Mesenchymal stem cell (in vitro differentiated cells and primary cell): ENCODE measurements at regions not wholly inside any gene's neighbourhood (a gene's known extent, or its start where the extent isn't known, plus 50 kb on each side); places are given as distances from the start of the nearest gene placed in this dataset.

Experiments used
- DNase-seq: peaks from one replicate; pipeline ENCODE4 v3.0.0-alpha.2; 2013
- H2AFZ ChIP-seq: one replicate; pipeline ENCODE4 v1.6.1; 2013; ENCODE audit warnings: low read depth, mild to moderate bottlenecking, control low read depth, inconsistent platforms, low read length, moderate library complexity
- H2AK5ac ChIP-seq: 2 replicates; pipeline ENCODE4 v1.6.1; 2013; ENCODE audit warnings: low read length, moderate library complexity, mild to moderate bottlenecking, inconsistent platforms; ENCODE audit not compliant: severe bottlenecking
- H2BK120ac ChIP-seq: one replicate; pipeline ENCODE4 v1.6.1; 2013; ENCODE audit warnings: low read depth, mild to moderate bottlenecking, inconsistent platforms, low read length, moderate library complexity
- H2BK12ac ChIP-seq, 2 experiments: one replicate each; pipeline ENCODE4 v1.6.1; 2013; ENCODE audit warnings: inconsistent platforms in 2 of 2, low read length in 2 of 2, mild to moderate bottlenecking in 2 of 2, moderate library complexity in 2 of 2, control low read depth in 1 of 2
- H2BK15ac ChIP-seq: one replicate; pipeline ENCODE4 v1.6.1; 2013; ENCODE audit warnings: mild to moderate bottlenecking, low read depth, inconsistent platforms; ENCODE audit not compliant: poor library complexity, severe bottlenecking
- H2BK5ac ChIP-seq: 2 replicates; pipeline ENCODE4 v1.6.1; 2013; ENCODE audit warnings: low read depth, mild to moderate bottlenecking, low read length, control low read depth, inconsistent platforms; ENCODE audit not compliant: poor library complexity, severe bottlenecking
- H3K14ac ChIP-seq, 2 experiments: one replicate each; pipeline ENCODE4 v1.6.1; 2013; ENCODE audit warnings: inconsistent platforms in 2 of 2, low read length in 2 of 2, control low read depth in 1 of 2, mild to moderate bottlenecking in 1 of 2, moderate library complexity in 1 of 2
- H3K18ac ChIP-seq, 2 experiments: one replicate each; pipeline ENCODE4 v1.6.1; 2013; ENCODE audit warnings: inconsistent platforms in 2 of 2, low read length in 2 of 2, control low read depth in 1 of 2, low read depth in 1 of 2, mild to moderate bottlenecking in 1 of 2
- H3K23ac ChIP-seq, 2 experiments: one replicate each; pipeline ENCODE4 v1.6.1; 2013; ENCODE audit warnings: inconsistent platforms in 2 of 2, low read length in 2 of 2, mild to moderate bottlenecking in 2 of 2, moderate library complexity in 2 of 2, control low read depth in 1 of 2
- H3K27ac ChIP-seq: 2 replicates; pipeline ENCODE4 v1.5.1; 2013; ENCODE audit warnings: mild to moderate bottlenecking, moderate library complexity, low read length, control low read depth, inconsistent platforms; ENCODE audit not compliant: poor library complexity, severe bottlenecking
- H3K27me3 ChIP-seq, 2 experiments: 2 replicates each; pipeline versions ENCODE4 v1.6.1 to v1.7.0; 2013; ENCODE audit warnings: low read length in 2 of 2, mild to moderate bottlenecking in 2 of 2, moderate library complexity in 2 of 2, control low read depth in 1 of 2, inconsistent platforms in 1 of 2; ENCODE audit not compliant: control insufficient read depth in 1 of 2, insufficient read depth in 1 of 2
- H3K36me3 ChIP-seq, 2 experiments: 2 replicates each; pipeline versions ENCODE4 v1.6.1 to v1.7.0; 2013; ENCODE audit warnings: low read length in 2 of 2, control low read depth in 1 of 2, inconsistent platforms in 1 of 2, low read depth in 1 of 2, mild to moderate bottlenecking in 1 of 2; ENCODE audit not compliant: insufficient read depth in 2 of 2, control insufficient read depth in 1 of 2
- H3K4ac ChIP-seq, 2 experiments: one replicate each; pipeline ENCODE4 v1.6.1; 2013; ENCODE audit warnings: inconsistent platforms in 2 of 2, low read length in 2 of 2, mild to moderate bottlenecking in 2 of 2, moderate library complexity in 2 of 2, control low read depth in 1 of 2, low read depth in 1 of 2
- H3K4me1 ChIP-seq: 2 replicates; pipeline ENCODE4 v1.6.1; 2013; ENCODE audit warnings: low read depth, low read length, control low read depth; ENCODE audit not compliant: control insufficient read depth, insufficient read depth
- H3K4me2 ChIP-seq: 2 replicates; pipeline ENCODE4 v1.6.1; 2013; ENCODE audit warnings: low read length, mild to moderate bottlenecking, inconsistent platforms; ENCODE audit not compliant: poor library complexity, severe bottlenecking
- H3K4me3 ChIP-seq, 2 experiments: 2 replicates each; pipeline versions ENCODE4 v1.5.1 to v1.7.0; 2013; ENCODE audit warnings: low read length in 2 of 2, mild to moderate bottlenecking in 2 of 2, control low read depth in 1 of 2, low read depth in 1 of 2; ENCODE audit not compliant: insufficient read depth in 1 of 2
- H3K79me1 ChIP-seq: replicated peaks from 2 replicates; pipeline ENCODE4 v1.6.1; 2013; ENCODE audit warnings: mild to moderate bottlenecking, control low read depth, low read length, inconsistent platforms; ENCODE audit not compliant: poor library complexity, severe bottlenecking
- H3K9ac ChIP-seq: 2 replicates; pipeline ENCODE4 v1.7.0; 2013; ENCODE audit warnings: mild to moderate bottlenecking, low read length, moderate library complexity
- H3K9me3 ChIP-seq: 2 replicates; pipeline ENCODE4 v1.7.0; 2013; ENCODE audit warnings: mild to moderate bottlenecking, low read length; ENCODE audit not compliant: control insufficient read depth
- H4K8ac ChIP-seq: one replicate; pipeline ENCODE4 v1.6.1; 2013; ENCODE audit warnings: inconsistent platforms, mild to moderate bottlenecking, low read length, moderate library complexity
- H4K91ac ChIP-seq: one replicate; pipeline ENCODE4 v1.6.1; 2013; ENCODE audit warnings: mild to moderate bottlenecking, low read length, inconsistent platforms
- WGBS: methylation state at CpG from one replicate; pipeline ENCODE4 v1.1.7; 2013; ENCODE audit warnings: mixed read lengths; 5-methylcytosine and 5-hydroxymethylcytosine counted together

- no peak overlapping the region for H2BK15ac ChIP-seq
- no peaks in the 10 kb centered on the region for H3K79me1 ChIP-seq
- H4K8ac ChIP-seq = no peak overlapping the region
- DNase-seq = no peak
- peaks cover 0 to 4% of the 10 kb centered on the region in 2 experiments for H3K27me3 ChIP-seq
- no peaks in the 10 kb centered on the region for H3K4me1 ChIP-seq
- no peak overlapping the region for H3K4me3 ChIP-seq
- WGBS = no CpG with 5 or more reads among the region's 1 CpG
- no peak overlapping the region for H2BK5ac ChIP-seq
- H2AK5ac ChIP-seq = no peak overlapping the region
- no peak overlapping the region for H2BK12ac ChIP-seq
- no peak overlapping the region for H3K27ac ChIP-seq
- no peak overlapping the region for H2BK120ac ChIP-seq
- peaks cover 7% of the 10 kb centered on the region for H3K9me3 ChIP-seq
- H3K14ac ChIP-seq = no peak overlapping the region
- no peak overlapping the region for H3K23ac ChIP-seq
- no peaks in the 10 kb centered on the region for H3K36me3 ChIP-seq
- H2AFZ ChIP-seq = no peak overlapping the region
- no peak overlapping the region for H3K18ac ChIP-seq
- no peak overlapping the region for H4K91ac ChIP-seq
- H3K9ac ChIP-seq = no peak overlapping the region
- H3K4me2 ChIP-seq = no peak overlapping the region
- no peak overlapping the region for H3K4ac ChIP-seq
Measured at GRCh38 chr4:153852501-153852900, 63.6 kb upstream of the SFRP2 start.

- 51% methylated on average over 2 of the region's 2 CpGs for WGBS
Measured at GRCh38 chr4:153850533-153851280, 61.8 kb upstream of the SFRP2 start.

GRCh38 chr4:153844144-153844543 is 55.3 kb upstream of the SFRP2 start:
- H3K27ac ChIP-seq = no peak overlapping the region
- no peak overlapping the region for H2AFZ ChIP-seq
- no peak overlapping the region for H3K23ac ChIP-seq
- no peak overlapping the region for H3K18ac ChIP-seq
- no peak overlapping the region for H3K4me3 ChIP-seq
- no peak overlapping the region for H3K9ac ChIP-seq
- H3K4me1 ChIP-seq = no peaks in the 10 kb centered on the region
- no peak overlapping the region for H3K4me2 ChIP-seq
- H2BK120ac ChIP-seq = no peak overlapping the region
- peaks cover 4% of the 10 kb centered on the region for H3K9me3 ChIP-seq
- 69% methylated on average over 3 of the region's 3 CpGs for WGBS
- H3K4ac ChIP-seq = no peak overlapping the region
- no peak overlapping the region for H2AK5ac ChIP-seq
- H2BK5ac ChIP-seq = no peak overlapping the region
- H4K8ac ChIP-seq = no peak overlapping the region
- no peaks in the 10 kb centered on the region for H3K79me1 ChIP-seq
- H3K27me3 ChIP-seq = no peaks in the 10 kb centered on the region
- no peak overlapping the region for H2BK12ac ChIP-seq
- no peak overlapping the region for H3K14ac ChIP-seq
- H3K36me3 ChIP-seq = no peaks in the 10 kb centered on the region
- no peak overlapping the region for H4K91ac ChIP-seq
- DNase-seq = no peak
- H2BK15ac ChIP-seq = no peak overlapping the region

More at GRCh38 chr4:153850533-153851280, 61.8 kb upstream of the SFRP2 start:
- Histone ChIP-seq H3K27ac (no peak overlapping the region), H2AFZ (no peak overlapping the region), H3K79me1 (no peaks in the 10 kb centered on the region), H2BK15ac (no peak overlapping the region), H4K91ac (no peak overlapping the region), H2BK12ac (no peak overlapping the region), H3K27me3 (peaks cover 0 to 4% of the 10 kb centered on the region in 2 experiments), H3K9me3 (peaks cover 8% of the 10 kb centered on the region), H2AK5ac (no peak overlapping the region), H3K9ac (no peak overlapping the region), H2BK120ac (no peak overlapping the region), H3K23ac (no peak overlapping the region), H3K4ac (no peak overlapping the region), H3K14ac (no peak overlapping the region), H3K4me2 (no peak overlapping the region), H2BK5ac (no peak overlapping the region), H3K4me1 (no peaks in the 10 kb centered on the region), H4K8ac (no peak overlapping the region), H3K36me3 (no peaks in the 10 kb centered on the region), H3K18ac (peak overlapping the region in 1 of 2 experiments; percentile 52), H3K4me3 (no peak overlapping the region)
- DNase-seq = no peak
